ENCODE measurements at regions not wholly inside any gene's neighbourhood (a gene's known extent, or its start where the extent isn't known, plus 50 kb on each side); places are given as distances from the start of the nearest gene placed in this dataset.

- H3K4me3 ChIP-seq (replicated peaks in 1 of 2; ENCODE audit: low read depth in 2 of 2, low read length in 2 of 2): no peak overlapping the region
- TF ChIP-seq CTCF (IDR thresholded peaks at IDR 0.05; ENCODE audit: low read depth, low read length): no peak
Measured at GRCh38 chr5:5933651-5934050, 444.7 kb downstream of the MED10 start.

GRCh38 chr5:5932824-5933223 lies 445.5 kb downstream of the MED10 start:
- no peak overlapping the region for H3K4me3 ChIP-seq (replicated peaks in 1 of 2; ENCODE audit: low read depth in 2 of 2, low read length in 2 of 2)
- no peak for DNase-seq (ENCODE audit: low read depth in 2 of 2)
- TF ChIP-seq CTCF (IDR thresholded peaks at IDR 0.05; ENCODE audit: low read depth, low read length): no peak

More at GRCh38 chr5:5933651-5934050, 444.7 kb downstream of the MED10 start:
- no peak for DNase-seq (ENCODE audit: low read depth in 2 of 2)

GRCh38 chr5:5930561-5930960 lies 447.8 kb downstream of the MED10 start:
- DNase-seq (ENCODE audit: low read depth in 2 of 2): no peak
- no peak overlapping the region for H3K4me3 ChIP-seq (replicated peaks in 1 of 2; ENCODE audit: low read depth in 2 of 2, low read length in 2 of 2)
- TF ChIP-seq CTCF (IDR thresholded peaks at IDR 0.05; ENCODE audit: low read depth, low read length): no peak

- DNase-seq (ENCODE audit: low read depth in 2 of 2): no peak
- no peak overlapping the region for H3K4me3 ChIP-seq (replicated peaks in 1 of 2; ENCODE audit: low read depth in 2 of 2, low read length in 2 of 2)
- TF ChIP-seq CTCF (IDR thresholded peaks at IDR 0.05; ENCODE audit: low read depth, low read length): no peak
Measured at GRCh38 chr5:5929291-5930020, 448.9 kb downstream of the MED10 start.

- no peak for DNase-seq (ENCODE audit: low read depth in 2 of 2)
- TF ChIP-seq CTCF (IDR thresholded peaks at IDR 0.05; ENCODE audit: low read depth, low read length): no peak
- H3K4me3 ChIP-seq (replicated peaks in 1 of 2; ENCODE audit: low read depth in 2 of 2, low read length in 2 of 2): no peak overlapping the region
Measured at GRCh38 chr5:5925191-5925590, 453.2 kb downstream of the MED10 start.

- H3K4me3 ChIP-seq (replicated peaks in 1 of 2; ENCODE audit: low read depth in 2 of 2, low read length in 2 of 2): no peak overlapping the region
- no peak for DNase-seq (ENCODE audit: low read depth in 2 of 2)
- TF ChIP-seq CTCF (IDR thresholded peaks at IDR 0.05; ENCODE audit: low read depth, low read length): no peak
Measured at GRCh38 chr5:5919411-5919810, 458.9 kb downstream of the MED10 start.

- H3K4me3 ChIP-seq (replicated peaks in 1 of 2; ENCODE audit: low read depth in 2 of 2, low read length in 2 of 2): no peak overlapping the region
- TF ChIP-seq CTCF (IDR thresholded peaks at IDR 0.05; ENCODE audit: low read depth, low read length): no peak
- DNase-seq (ENCODE audit: low read depth in 2 of 2): no peak
Measured at GRCh38 chr5:5906778-5907177, 471.6 kb downstream of the MED10 start.
